CD8-positive, alpha-beta memory T cell (primary cell): ENCODE measurements at regions not wholly inside any gene's neighbourhood (a gene's known extent, or its start where the extent isn't known, plus 50 kb on each side); places are given as distances from the start of the nearest gene placed in this dataset.

ENCODE experiments used
- CTCF ChIA-PET: fragments of 350-600 bp; sonication (Branson Sonifier 250); formaldehyde crosslinking; loops from one replicate; lab custom pipeline; 2021; ENCODE audit warnings: antibody characterized with exemption; lab: Charles Lee
- POLR2A ChIA-PET: fragments of 350-600 bp; sonication (Branson Sonifier 250); formaldehyde crosslinking; loops from one replicate; lab custom pipeline; 2021; ENCODE audit warnings: antibody characterized with exemption; lab: Charles Lee
- DNase-seq, 5 donors: peaks; one replicate each; pipeline versions ENCODE4 v3.0.0 to v3.0.0-alpha.2; 2020 to 2022; ENCODE audit warnings: mixed read lengths in 1 of 5
- H3K27ac ChIP-seq: one replicate; pipeline ENCODE4 v1.7.0; 2013; ENCODE audit warnings: low read depth, mild to moderate bottlenecking, low read length, moderate library complexity
- H3K27me3 ChIP-seq: 2 replicates; pipeline ENCODE4 v1.7.0; 2013; ENCODE audit warnings: low read length, mild to moderate bottlenecking; ENCODE audit not compliant: insufficient read depth, poor library complexity, severe bottlenecking
- H3K36me3 ChIP-seq: 2 replicates; pipeline ENCODE4 v1.7.0; 2013; ENCODE audit warnings: mild to moderate bottlenecking, low read length, moderate library complexity; ENCODE audit not compliant: insufficient read depth
- H3K4me1 ChIP-seq: 2 replicates; pipeline ENCODE4 v1.7.0; 2013; ENCODE audit warnings: mild to moderate bottlenecking, low read length, moderate library complexity; ENCODE audit not compliant: insufficient read depth
- H3K4me3 ChIP-seq: 2 replicates; pipeline ENCODE4 v1.7.0; 2013; ENCODE audit warnings: mild to moderate bottlenecking, low read length
- H3K9me3 ChIP-seq: 2 replicates; pipeline ENCODE4 v1.7.0; 2013; ENCODE audit warnings: mild to moderate bottlenecking, low read length
- H3K27ac Mint-ChIP-seq, 8 donors: one replicate each; pipeline ENCODE4 v1.8.0; 2020 to 2021; ENCODE audit warnings: mixed read lengths in 8 of 8, mild to moderate bottlenecking in 6 of 8, inconsistent platforms in 3 of 8, moderate library complexity in 3 of 8
- H3K27me3 Mint-ChIP-seq, 2 donors: one replicate each; pipeline ENCODE4 v1.8.0; 2020 to 2021; ENCODE audit warnings: mixed read lengths in 2 of 2, mild to moderate bottlenecking in 1 of 2, moderate library complexity in 1 of 2
- H3K36me3 Mint-ChIP-seq, 3 donors: one replicate each; pipeline ENCODE4 v1.8.0; 2020 to 2021; ENCODE audit warnings: mixed read lengths in 3 of 3, inconsistent platforms in 1 of 3, mild to moderate bottlenecking in 1 of 3
- H3K4me1 Mint-ChIP-seq, 3 donors: one replicate each; pipeline ENCODE4 v1.8.0; 2020 to 2021; ENCODE audit warnings: mixed read lengths in 3 of 3, inconsistent platforms in 1 of 3, mild to moderate bottlenecking in 1 of 3
- H3K4me3 Mint-ChIP-seq, 7 donors: one replicate each; pipeline ENCODE4 v1.8.0; 2020 to 2021; ENCODE audit warnings: mixed read lengths in 7 of 7, mild to moderate bottlenecking in 6 of 7, moderate library complexity in 4 of 7, inconsistent platforms in 2 of 7
- H3K9me3 Mint-ChIP-seq, 5 donors: one replicate each; pipeline ENCODE4 v1.8.0; 2020 to 2022; ENCODE audit warnings: mixed read lengths in 5 of 5, mild to moderate bottlenecking in 3 of 5, moderate library complexity in 2 of 5, inconsistent platforms in 1 of 5

GRCh38 chr17:74070998-74071679 is 132.3 kb upstream of the RPL38 start:
- no peak overlapping the region for H3K4me3 Mint-ChIP-seq
- ChIA-PET CTCF (no interaction called here), POLR2A (no interaction called here)
- DNase-seq, result no peak
- Histone ChIP-seq H3K9me3 (no peaks in the 10 kb centered on the region), H3K4me3 (no peak overlapping the region), H3K27me3 (no peaks in the 10 kb centered on the region), H3K4me1 (no peaks in the 10 kb centered on the region), H3K36me3 (no peaks in the 10 kb centered on the region), H3K27ac (no peak overlapping the region)
- H3K27me3 Mint-ChIP-seq, result peaks cover 6 to 14% of the 10 kb centered on the region in 2 donors
- H3K36me3 Mint-ChIP-seq, result no peaks in the 10 kb centered on the region
- no peaks in the 10 kb centered on the region for H3K4me1 Mint-ChIP-seq
- H3K9me3 Mint-ChIP-seq, result peaks cover 0 to 1% (median 0%) of the 10 kb centered on the region in 5 donors
- H3K27ac Mint-ChIP-seq, result no peak overlapping the region

GRCh38 chr17:74072340-74072739 is 131.1 kb upstream of the RPL38 start:
- Histone ChIP-seq H3K4me1 (no peaks in the 10 kb centered on the region), H3K27ac (no peak overlapping the region), H3K9me3 (no peaks in the 10 kb centered on the region), H3K27me3 (no peaks in the 10 kb centered on the region), H3K36me3 (no peaks in the 10 kb centered on the region), H3K4me3 (no peak overlapping the region)
- CTCF ChIA-PET, result no interaction called here
- no peak for DNase-seq
- H3K27ac Mint-ChIP-seq, result peak overlapping the region in 1 of 8 donors; percentile 61
- H3K9me3 Mint-ChIP-seq, result no peaks in the 10 kb centered on the region
- H3K36me3 Mint-ChIP-seq, result no peaks in the 10 kb centered on the region
- POLR2A ChIA-PET, result no interaction called here
- H3K27me3 Mint-ChIP-seq, result peaks cover 6 to 7% of the 10 kb centered on the region in 2 donors
- H3K4me1 Mint-ChIP-seq, result no peaks in the 10 kb centered on the region
- H3K4me3 Mint-ChIP-seq, result no peak overlapping the region

GRCh38 chr17:74076446-74076845 is 127.0 kb upstream of the RPL38 start:
- H3K36me3 Mint-ChIP-seq, result no peaks in the 10 kb centered on the region

GRCh38 chr17:74077231-74077630 is 126.2 kb upstream of the RPL38 start:
- no peaks in the 10 kb centered on the region for H3K36me3 Mint-ChIP-seq
- POLR2A ChIA-PET, result no interaction called here
- no peaks in the 10 kb centered on the region for H3K4me1 ChIP-seq
- H3K27ac ChIP-seq, result no peak overlapping the region
- H3K27me3 Mint-ChIP-seq, result peaks cover 1 to 25% of the 10 kb centered on the region in 2 donors
- H3K36me3 ChIP-seq, result no peaks in the 10 kb centered on the region
- H3K4me1 Mint-ChIP-seq, result no peaks in the 10 kb centered on the region
- no peaks in the 10 kb centered on the region for H3K9me3 Mint-ChIP-seq
- no peak overlapping the region for H3K27ac Mint-ChIP-seq
- H3K9me3 ChIP-seq, result no peaks in the 10 kb centered on the region
- CTCF ChIA-PET, result no interaction called here
- H3K4me3 Mint-ChIP-seq, result no peak overlapping the region
- H3K27me3 ChIP-seq, result no peaks in the 10 kb centered on the region
- DNase-seq, result no peak
- H3K4me3 ChIP-seq, result no peak overlapping the region

More at GRCh38 chr17:74076446-74076845, 127.0 kb upstream of the RPL38 start:
- no peak for DNase-seq
- no peaks in the 10 kb centered on the region for H3K4me1 ChIP-seq
- Mint-ChIP-seq H3K27me3 (peaks cover 1 to 18% of the 10 kb centered on the region in 2 donors), H3K9me3 (no peaks in the 10 kb centered on the region), H3K27ac (no peak overlapping the region), H3K4me1 (no peaks in the 10 kb centered on the region), H3K4me3 (no peak overlapping the region)
- H3K36me3 ChIP-seq, result no peaks in the 10 kb centered on the region
- H3K27ac ChIP-seq, result no peak overlapping the region
- no peaks in the 10 kb centered on the region for H3K27me3 ChIP-seq
- no peaks in the 10 kb centered on the region for H3K9me3 ChIP-seq
- H3K4me3 ChIP-seq, result no peak overlapping the region
- ChIA-PET POLR2A (no interaction called here), CTCF (no interaction called here)

- DNase-seq, result no peak
- ChIA-PET CTCF (no interaction called here), POLR2A (no interaction called here)
- Histone ChIP-seq H3K9me3 (no peaks in the 10 kb centered on the region), H3K36me3 (no peaks in the 10 kb centered on the region), H3K4me3 (no peak overlapping the region), H3K27ac (no peak overlapping the region), H3K4me1 (no peaks in the 10 kb centered on the region), H3K27me3 (no peaks in the 10 kb centered on the region)
- no peak overlapping the region for H3K27ac Mint-ChIP-seq
- H3K9me3 Mint-ChIP-seq, result peaks cover 0 to 3% (median 0%) of the 10 kb centered on the region in 5 donors
- H3K4me1 Mint-ChIP-seq, result no peaks in the 10 kb centered on the region
- H3K27me3 Mint-ChIP-seq, result peaks cover 5 to 34% of the 10 kb centered on the region in 2 donors
- H3K36me3 Mint-ChIP-seq, result no peaks in the 10 kb centered on the region
- no peak overlapping the region for H3K4me3 Mint-ChIP-seq
Observed at GRCh38 chr17:74078363-74078941, 125.0 kb upstream of the RPL38 start.

- Histone ChIP-seq H3K27ac (no peak overlapping the region), H3K4me1 (no peaks in the 10 kb centered on the region), H3K4me3 (no peak overlapping the region), H3K9me3 (no peaks in the 10 kb centered on the region), H3K27me3 (no peaks in the 10 kb centered on the region), H3K36me3 (no peaks in the 10 kb centered on the region)
- POLR2A ChIA-PET, result no interaction called here
- no peak for DNase-seq
- Mint-ChIP-seq H3K4me3 (no peak overlapping the region), H3K36me3 (peaks cover 0 to under 1% (median 0%) of the 10 kb centered on the region in 3 donors), H3K27ac (peak overlapping the region in 1 of 8 donors; percentile 5), H3K9me3 (peaks cover 0 to 5% (median 3%) of the 10 kb centered on the region in 5 donors), H3K4me1 (no peaks in the 10 kb centered on the region), H3K27me3 (peaks cover 5 to 36% of the 10 kb centered on the region in 2 donors)
- CTCF ChIA-PET, result no interaction called here
Observed at GRCh38 chr17:74079537-74080300, 123.8 kb upstream of the RPL38 start.

GRCh38 chr17:74080656-74081582 is 122.6 kb upstream of the RPL38 start:
- Mint-ChIP-seq H3K4me1 (no peaks in the 10 kb centered on the region), H3K4me3 (no peak overlapping the region), H3K36me3 (peaks cover 0 to 5% (median 0%) of the 10 kb centered on the region in 3 donors), H3K9me3 (peaks cover 4 to 17% (median 11%) of the 10 kb centered on the region in 5 donors), H3K27ac (no peak overlapping the region), H3K27me3 (peaks cover 5 to 36% of the 10 kb centered on the region in 2 donors)
- no peak for DNase-seq
- H3K36me3 ChIP-seq, result no peaks in the 10 kb centered on the region
- CTCF ChIA-PET, result no interaction called here
- H3K4me1 ChIP-seq, result no peaks in the 10 kb centered on the region
- POLR2A ChIA-PET, result no interaction called here
- H3K27ac ChIP-seq, result no peak overlapping the region
- H3K9me3 ChIP-seq, result no peaks in the 10 kb centered on the region
- H3K4me3 ChIP-seq, result no peak overlapping the region
- H3K27me3 ChIP-seq, result no peaks in the 10 kb centered on the region
